GM19238 (cell line): ENCODE measurements at regions not wholly inside any gene's neighbourhood (a gene's known extent, or its start where the extent isn't known, plus 50 kb on each side); places are given as distances from the start of the nearest gene placed in this dataset.

Source experiments
- DNase-seq: peaks from one replicate; pipeline ENCODE4 v3.0.0; 2011; ENCODE audit warnings: low spot score; ENCODE audit not compliant: insufficient read length

DNA sequence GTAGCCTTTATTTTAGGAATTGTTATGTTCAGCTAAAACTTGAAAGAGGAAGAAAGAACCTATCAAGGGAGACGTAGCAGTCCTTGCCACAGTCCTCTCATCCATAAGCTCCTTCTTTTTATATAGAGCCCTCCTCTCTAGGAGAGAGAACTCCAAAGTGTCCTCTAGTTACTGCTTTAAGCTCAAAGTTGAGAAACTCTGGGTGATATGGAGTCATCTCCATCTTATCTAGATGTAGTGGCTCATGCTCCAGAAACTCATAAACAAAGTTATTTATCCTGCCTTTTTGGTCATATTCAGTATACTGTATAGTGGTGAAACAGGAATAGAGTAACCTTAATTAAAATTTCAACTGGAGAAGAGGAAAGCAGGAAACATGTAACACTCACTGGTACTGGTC, 90.4 kb upstream of the ATF7IP start:
- no peak for DNase-seq

GRCh38 chr12:14275886-14276285, 89.6 kb upstream of the ATF7IP start:
- DNase-seq, result no peak

DNA sequence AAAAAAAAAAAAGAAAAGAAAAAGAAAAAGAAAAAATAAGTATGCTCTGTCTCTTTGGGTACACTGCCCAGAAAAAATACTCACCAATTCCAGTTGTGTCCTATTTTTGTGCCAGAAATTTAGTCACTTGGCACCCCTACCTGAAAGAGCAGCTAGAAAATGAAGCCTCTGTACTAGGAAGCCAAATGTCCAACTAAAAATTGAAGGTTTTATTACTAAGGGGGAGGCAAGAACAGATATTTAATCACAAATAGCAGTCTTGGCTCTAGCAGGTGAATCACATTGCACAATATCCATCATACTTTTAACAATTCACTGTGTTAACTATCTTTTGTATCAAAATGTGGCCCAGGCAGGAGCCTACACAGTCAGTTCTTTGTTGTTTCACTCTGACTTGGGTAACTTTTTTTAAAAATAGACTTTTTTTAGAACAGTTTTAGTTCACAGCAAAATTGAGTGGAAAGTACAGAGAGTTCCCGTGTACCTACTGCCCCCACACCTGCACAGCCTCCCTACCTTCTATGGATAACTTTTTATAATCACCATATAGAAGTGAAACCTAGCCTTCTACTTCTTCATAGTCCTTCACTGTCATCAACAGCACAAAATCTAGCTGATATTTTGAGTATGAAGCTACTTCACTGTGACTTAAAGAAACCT, 87.1 kb upstream of the ATF7IP start:
- no peak for DNase-seq

DNA sequence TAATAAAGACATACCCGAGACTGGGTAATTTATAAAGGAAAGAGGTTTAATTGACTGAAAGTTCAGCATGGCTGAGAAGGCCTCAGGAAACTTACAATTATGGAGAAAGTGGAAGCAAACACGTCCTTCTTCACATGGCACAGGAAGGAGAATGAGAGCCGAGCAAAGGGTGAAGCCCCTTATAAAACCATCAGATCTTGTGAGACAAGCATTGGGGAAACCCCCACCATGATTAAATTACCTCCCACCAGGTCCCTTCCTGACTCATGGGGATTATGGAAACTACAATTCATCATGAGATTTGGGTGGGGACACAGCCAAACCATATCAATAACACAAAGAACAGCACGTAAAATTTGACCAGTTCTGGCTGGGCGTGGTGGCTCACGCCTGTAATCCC, 85.6 kb upstream of the ATF7IP start:
- DNase-seq, result no peak

DNA sequence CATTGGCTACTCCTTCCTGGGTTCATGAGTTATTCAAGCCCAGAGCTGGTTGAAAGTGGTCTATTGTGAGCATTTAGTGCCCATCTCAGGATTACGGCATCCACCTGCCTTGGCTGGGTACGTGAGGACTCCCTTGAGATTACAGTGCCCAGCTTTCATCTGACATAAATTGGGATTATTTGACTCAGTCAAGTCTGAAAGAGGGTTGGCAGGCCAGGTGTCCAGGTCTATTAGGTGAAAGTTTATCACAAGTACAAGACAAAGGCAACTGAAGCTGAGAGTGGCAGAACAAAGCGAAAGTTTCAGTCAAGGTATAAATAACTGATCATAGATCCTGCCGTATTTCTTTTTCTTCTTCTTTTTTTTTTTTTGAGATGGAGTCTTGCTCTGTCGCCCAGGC, 84.6 kb upstream of the ATF7IP start:
- no peak for DNase-seq

- no peak for DNase-seq
Measured at GRCh38 chr12:14281539-14281938, 83.9 kb upstream of the ATF7IP start.

GRCh38 chr12:14283489-14284144, 81.9 kb upstream of the ATF7IP start:
- DNase-seq, result no peak

GRCh38 chr12:14284184-14284722, 81.2 kb upstream of the ATF7IP start:
- peak; percentile 22 for DNase-seq

DNA sequence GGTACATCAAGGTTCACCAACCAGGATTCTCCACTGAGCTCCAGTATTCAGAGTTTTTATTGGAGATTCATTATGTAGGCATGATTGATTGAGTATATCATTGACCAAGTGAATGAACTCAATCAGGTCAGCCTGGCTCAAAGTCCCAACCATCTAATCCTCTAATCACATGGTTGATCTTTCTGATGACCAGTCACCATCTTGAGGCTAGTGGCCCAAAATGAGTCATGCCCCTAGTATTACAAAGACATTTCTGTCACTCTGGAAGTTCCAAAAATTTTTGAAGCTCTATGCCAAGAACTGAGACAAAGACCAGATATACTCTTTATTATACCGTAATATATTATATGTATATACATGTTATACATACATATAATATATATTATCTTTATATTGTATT, 75.9 kb upstream of the ATF7IP start:
- DNase-seq, result no peak

DNA sequence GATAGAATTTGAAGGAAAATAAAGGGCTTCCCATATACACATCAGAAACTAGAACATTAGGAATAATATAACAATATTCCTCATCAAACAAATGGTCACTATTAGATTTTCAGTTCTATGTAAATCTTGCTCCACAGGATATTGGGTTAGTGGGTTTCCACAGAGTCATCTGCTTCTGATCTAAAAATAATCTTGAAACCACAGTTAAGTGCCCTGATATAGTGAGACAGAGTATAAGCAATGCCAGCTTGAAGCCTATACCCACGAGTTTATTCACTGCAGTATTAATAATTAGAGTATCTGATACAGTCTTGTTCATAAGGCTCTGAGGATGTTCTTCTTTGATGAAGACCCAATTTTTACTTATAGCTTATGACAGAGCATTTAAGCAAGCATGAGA, 74.5 kb upstream of the ATF7IP start:
- no peak for DNase-seq

GRCh38 chr12:14303661-14304155, 61.8 kb upstream of the ATF7IP start:
- DNase-seq, result no peak

DNA sequence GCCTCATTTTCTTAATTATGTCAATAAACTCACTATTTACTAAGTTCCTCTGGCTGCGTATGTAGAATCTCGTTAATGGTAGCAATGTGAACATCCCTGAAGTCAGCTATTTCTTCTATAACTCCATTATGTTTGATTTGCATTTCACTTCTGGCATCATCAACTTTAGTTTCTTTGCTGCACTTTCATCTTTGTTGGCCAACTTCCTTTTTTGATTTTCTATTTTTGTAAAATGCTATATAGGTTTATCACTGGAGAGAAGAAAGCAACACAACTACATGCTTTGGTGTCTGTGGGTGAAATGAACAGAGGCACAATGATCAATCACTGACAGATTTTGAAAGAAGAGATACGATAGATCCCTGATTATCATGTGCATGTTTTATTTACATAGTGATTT, 58.5 kb upstream of the ATF7IP start:
- DNase-seq, result no peak

- DNase-seq, result no peak
Measured at GRCh38 chr12:14308516-14308915, 57.0 kb upstream of the ATF7IP start.

- no peak for DNase-seq
Measured at GRCh38 chr12:14310866-14311265, 54.6 kb upstream of the ATF7IP start.

DNA sequence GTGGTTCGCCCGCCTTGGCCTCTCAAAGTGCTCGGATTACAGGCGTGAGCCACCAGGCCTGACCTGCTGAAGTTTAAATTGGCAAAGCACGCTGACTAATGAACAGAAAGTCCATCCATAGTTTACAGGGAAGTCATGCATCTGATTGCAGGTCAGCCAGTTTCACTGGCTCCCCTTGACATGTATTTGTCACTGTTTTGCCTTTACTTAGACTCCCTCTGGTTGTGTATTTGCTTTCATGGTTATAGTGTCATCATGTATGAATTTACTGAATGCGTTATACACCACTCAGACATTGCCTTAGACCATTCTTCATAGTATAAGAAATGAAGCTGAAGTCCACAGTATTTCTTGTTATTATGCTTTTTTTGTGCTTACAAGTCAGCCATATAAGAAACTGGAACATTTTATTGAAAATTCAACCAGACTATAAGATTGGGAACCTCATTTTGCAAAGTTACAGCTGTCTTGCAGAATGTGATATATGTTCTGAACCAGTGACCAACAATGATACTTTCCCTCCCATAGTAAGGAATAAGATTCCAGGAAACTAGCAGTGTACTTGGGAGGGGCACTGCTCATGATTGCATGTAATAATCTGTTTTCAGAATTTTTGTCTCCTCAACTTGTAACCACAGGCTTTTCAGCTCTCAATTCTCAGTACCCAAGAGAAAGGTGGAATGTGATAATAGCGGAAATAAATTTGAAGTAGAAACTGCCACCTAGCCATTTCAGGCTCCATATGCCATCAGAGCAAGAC, 51.9 kb upstream of the ATF7IP start:
- DNase-seq, result no peak

DNA sequence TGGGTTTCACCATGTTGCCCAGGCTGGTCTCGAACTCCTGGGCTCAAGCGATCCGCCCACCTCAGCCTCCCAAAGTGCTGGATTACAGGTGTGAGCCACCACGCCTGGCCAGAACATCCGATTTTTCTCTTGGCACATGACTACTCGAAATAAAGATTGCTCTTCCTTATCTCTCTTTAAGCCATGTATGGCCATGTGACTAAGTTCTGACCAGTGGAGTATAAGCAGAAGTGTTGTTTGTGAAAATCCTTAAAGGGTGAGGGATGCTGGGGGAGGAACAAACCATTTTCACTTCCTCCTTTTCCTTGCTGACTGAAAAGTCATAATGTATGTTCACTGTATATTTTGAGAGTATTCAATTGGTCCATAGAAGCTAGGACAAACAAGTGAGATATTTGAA, 50.7 kb upstream of the ATF7IP start:
- no peak for DNase-seq

DNA sequence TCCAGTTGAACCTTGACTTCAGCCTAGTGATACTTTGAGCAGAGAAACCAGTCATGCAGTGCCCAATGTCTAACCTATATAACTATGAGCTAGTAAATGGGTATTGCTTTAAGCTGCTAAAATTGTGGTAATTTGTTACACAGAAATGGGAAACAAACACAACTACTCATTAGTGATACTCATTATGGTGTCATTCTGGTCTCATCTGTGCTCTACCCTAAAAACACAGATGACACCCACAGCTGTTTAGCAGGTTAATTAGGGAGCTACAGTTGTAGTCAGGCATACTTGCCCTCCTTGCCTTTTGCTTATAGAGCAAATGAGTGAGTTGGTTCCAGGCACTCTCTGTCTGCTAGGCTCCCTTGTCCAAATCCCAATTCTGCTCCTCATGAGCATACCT, 50.0 kb upstream of the ATF7IP start:
- DNase-seq, result no peak
